CD4-positive, alpha-beta T cell treated with Interleukin-15 for 1 hour (primary cell): ENCODE measurements at regions not wholly inside any gene's neighbourhood (a gene's known extent, or its start where the extent isn't known, plus 50 kb on each side); places are given as distances from the start of the nearest gene placed in this dataset.
"Not testable (repeated sequence)": the region's sequence is repeated elsewhere in the genome, so short reads cannot be mapped to it uniquely, and the experiment has no call there.

Source experiments
- DNase-seq: peaks from one replicate; pipeline ENCODE4 v3.0.0-alpha.2; 2020

DNA sequence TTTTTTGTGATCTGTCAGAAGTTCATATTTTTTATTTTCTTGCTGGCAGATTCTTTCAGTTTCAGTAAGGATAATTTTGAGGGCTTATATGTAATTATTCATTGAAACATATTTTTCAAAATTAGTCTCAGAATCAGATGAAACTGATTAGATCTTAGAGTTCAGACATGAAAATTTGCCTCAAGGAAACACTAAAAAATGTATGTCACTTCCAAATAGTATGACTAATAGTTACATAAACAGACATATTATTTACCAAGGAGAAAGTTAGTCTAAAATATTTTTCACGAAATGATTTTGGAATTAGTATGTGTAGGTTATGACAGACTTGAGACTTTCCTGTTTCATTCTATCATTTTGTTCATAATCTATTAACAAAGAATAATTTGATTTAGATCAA, 628.6 kb downstream of the CCDC85A start:
- no peak for DNase-seq

DNA sequence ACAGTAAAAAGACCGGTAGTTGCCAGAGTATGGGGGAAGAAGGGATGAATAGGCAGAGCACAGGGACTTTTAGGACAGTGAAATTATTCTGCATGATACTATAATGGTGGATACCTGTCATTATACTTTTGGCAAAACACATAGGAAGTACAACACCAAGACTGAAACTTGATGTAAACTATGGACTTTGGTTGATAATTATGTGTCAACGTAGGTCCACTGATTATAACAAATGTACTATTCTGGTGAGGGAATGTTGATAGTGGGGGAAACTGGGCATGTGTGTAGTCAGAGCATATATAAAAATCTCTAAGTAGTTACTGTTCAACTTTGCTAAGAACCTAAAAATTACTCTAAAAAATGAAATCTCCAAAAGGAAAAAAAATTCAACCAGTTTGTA, 629.7 kb downstream of the CCDC85A start:
- no peak for DNase-seq

DNA sequence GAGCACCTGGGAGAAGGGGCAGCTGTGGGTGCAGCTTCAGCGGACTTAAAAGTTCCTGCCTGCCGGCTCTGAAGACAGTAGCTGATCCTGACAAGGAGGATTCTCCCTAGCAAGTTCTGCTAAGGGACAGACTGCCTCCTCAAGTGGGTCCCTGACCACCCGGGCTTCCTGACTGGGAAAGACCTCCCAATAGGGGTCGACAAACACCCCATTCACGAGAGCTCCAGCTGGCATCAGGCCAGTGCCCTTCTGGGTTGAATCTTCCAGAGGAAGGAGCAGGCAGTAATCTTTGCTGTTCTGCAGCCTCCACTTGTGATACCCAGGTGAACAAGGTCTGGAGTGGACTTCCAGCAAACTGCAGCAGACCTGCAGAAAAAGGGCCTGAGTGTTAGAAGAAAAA, 632.9 kb downstream of the CCDC85A start:
- DNase-seq = no peak

GRCh38 chr2:56831780-56832179, 648.0 kb downstream of the CCDC85A start:
- no peak for DNase-seq

DNA sequence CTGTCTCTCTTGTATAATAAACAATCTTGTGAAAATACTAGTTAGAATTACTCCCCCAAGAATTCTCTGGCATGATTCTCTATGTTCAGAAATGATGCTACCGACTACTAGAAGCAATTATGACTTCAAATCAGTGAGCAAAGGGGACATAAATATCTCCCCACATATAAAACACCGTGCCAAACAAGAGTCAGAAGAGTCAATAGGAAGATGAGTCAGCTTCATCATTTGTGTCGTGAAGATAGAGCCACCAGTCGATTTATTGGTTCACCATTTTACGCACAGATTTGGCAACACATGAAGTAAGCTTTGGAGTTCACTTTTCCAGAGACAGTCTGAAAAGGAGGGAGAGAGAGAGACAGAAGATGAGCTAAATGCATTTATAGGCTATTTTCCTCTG, 650.9 kb downstream of the CCDC85A start:
- no peak for DNase-seq

DNA sequence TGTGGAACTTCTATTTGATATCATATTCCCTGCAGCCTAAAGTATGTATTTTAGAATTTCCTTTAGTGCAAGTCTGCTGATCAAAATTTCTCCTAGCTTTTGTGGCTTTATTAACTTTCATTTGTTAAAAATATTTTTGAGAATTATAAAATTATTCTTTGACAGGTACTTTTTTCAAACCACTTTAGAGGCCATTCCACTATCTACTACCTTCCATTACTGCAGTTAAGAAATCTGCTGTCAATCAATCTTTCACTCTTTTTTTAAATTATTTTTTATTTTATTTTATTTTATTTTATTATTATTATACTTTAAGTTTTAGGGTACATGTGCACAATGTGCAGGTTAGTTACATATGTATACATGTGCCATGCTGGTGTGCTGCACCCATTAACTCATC, 656.2 kb downstream of the CCDC85A start:
- DNase-seq = not testable (repeated sequence)

- DNase-seq = no peak
These were observed 677.2 kb downstream of the CCDC85A start for GRCh38 chr2:56860991-56861390.

DNA sequence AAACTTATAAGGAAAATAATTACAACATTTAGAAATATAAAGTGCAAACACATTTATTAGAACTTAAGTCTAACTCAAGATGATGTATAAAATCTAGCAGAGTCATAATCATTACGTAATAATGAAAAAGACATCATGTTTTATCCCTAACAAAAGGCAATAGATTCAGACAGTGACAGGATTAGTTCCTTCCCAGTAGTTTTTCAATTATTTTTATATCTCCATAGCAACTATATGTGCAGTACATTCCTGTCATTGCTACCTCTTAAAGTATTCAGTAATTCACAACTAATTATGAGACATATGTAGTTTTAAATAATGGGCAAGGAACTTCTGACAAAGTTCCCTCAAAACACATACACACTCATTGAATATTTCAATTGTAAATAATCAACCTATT, 687.9 kb downstream of the CCDC85A start:
- no peak for DNase-seq

DNA sequence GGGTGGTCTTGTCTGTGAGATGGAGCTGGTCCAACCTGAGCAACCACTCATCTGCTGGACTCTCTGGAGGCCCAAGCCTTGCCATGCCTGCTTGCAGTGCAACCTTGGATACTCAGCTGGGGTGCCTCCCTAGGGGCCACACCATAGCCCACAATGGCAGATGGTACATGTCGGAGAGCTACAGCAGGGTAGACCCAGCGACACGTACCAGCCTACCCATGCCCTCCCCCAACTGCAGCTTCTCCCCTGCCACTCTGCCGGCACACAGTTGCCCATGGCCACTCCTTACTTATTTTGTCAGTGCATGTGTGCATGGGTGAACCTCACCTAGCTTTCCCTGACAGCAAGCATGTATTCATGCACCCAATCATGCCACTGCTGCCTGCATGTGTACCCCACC, 690.9 kb downstream of the CCDC85A start:
- no peak for DNase-seq

DNA sequence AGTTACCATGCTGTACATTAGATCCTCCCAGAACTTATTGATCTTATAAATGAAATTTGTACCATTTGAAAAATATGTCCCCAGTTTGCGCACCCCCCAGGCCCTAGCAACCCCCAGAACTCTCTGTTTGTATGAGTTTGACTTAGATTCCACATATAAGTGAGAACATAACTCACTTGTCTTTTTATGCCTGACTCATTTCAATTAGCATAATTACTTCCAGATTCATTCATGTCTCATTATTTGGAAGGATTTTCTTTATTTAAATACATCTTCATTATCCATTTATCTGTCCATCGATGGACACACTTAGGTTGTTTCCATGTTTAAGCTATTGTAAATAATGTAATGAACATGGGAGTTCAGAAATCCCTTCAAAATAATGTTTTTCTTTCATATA, 705.9 kb downstream of the CCDC85A start:
- DNase-seq = no peak

DNA sequence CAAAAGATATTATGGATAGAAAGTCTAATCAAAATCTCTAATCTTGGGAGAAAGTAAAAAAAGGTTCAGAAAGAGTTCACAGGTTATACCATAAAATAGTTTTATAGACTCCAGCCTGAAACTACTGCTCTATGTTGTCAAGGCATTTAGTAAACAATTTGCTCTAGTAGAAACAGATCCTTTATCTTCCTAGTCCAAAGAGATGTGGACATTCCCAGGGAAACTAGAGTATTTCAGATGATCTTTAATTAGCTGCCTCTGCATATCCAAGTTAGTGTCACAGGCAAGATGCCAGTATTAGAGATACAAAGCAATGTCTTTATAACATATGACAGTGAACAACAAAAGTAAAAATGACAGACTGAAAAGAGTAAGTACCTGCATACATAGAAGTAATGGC, 708.6 kb downstream of the CCDC85A start:
- no peak for DNase-seq

DNA sequence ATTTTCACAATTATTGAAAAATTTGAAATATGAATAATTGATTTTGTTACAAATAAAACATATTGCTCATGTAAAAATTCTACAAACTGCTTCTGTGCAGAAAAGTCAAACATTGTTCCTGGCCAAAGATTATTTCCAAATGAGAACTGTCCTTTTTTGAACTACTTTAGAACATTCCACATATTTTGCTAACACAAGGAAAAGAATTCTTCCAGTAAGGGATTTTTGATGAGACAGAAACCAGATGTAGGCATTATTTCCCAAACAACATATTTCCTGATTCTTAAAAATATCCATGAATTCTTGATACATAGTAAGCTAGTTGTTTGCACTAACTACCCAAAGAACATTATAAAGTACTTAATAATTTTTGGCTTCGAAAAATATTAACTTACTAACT, 715.2 kb downstream of the CCDC85A start:
- no peak for DNase-seq

GRCh38 chr2:56912490-56912889, 728.7 kb downstream of the CCDC85A start:
- DNase-seq = no peak

GRCh38 chr2:56918790-56919189, 735.0 kb downstream of the CCDC85A start:
- no peak for DNase-seq

- DNase-seq = no peak
These were observed 750.2 kb downstream of the CCDC85A start for GRCh38 chr2:56933976-56934375.

GRCh38 chr2:56934866-56935265, 751.1 kb downstream of the CCDC85A start:
- no peak for DNase-seq

GRCh38 chr2:56940054-56940453, 756.3 kb downstream of the CCDC85A start:
- no peak for DNase-seq

GRCh38 chr2:56952871-56953270, 769.1 kb downstream of the CCDC85A start:
- no peak for DNase-seq

DNA sequence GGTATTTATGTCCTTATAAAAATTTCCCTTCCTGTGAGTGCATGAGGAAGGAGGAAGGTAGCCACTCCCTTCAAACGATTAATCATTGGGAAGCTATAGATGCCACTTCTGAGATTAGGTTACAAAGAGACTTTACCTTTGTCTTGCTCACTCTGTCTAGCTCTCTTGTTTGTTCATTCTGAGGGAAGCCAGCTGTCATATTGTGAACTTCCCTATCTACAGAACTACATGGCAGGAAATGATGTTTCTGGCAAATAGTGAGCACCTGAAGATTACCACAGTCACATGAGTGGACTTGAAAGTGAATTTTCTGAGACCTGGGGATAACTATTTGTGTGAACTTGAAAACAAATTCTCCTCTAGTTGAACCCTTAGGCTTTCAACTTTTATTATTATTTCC, 776.8 kb downstream of the CCDC85A start:
- no peak for DNase-seq

DNA sequence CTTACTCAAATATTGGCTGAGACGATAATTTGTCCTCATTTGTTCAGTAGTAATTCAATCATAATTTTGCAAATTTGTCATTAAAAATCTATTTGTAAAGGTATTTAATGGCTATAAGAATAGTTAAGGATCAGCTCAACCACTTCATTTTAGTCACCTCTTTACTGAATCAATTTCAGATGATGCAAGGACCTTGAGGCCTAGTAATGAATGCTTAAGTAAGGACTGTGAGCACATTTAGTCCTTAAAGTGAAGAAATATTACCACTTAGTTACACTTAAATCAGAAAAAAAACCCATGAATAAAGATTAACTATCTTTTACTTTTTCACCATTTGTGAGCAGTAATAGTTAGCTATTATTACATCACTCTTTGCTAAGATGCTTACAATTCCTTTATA, 778.9 kb downstream of the CCDC85A start:
- no peak for DNase-seq

DNA sequence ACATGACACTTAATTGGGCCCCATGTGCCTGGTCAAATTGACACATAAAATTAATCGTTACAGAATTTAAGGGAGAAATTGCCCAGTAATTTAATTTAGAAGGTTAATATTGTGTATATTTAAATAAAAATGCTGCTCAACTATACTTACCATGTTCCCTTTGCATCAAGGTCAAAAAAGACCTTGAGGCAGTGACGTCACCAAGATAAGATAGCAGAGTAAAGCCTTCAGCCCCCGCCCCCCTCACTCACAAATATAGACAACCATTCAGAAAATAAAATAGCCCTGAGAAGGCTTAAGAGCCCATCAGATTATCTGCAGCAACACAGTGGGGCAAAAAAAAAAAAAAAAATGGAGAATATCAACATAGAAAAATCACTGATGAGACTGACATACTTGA, 785.7 kb downstream of the CCDC85A start:
- DNase-seq = no peak

DNA sequence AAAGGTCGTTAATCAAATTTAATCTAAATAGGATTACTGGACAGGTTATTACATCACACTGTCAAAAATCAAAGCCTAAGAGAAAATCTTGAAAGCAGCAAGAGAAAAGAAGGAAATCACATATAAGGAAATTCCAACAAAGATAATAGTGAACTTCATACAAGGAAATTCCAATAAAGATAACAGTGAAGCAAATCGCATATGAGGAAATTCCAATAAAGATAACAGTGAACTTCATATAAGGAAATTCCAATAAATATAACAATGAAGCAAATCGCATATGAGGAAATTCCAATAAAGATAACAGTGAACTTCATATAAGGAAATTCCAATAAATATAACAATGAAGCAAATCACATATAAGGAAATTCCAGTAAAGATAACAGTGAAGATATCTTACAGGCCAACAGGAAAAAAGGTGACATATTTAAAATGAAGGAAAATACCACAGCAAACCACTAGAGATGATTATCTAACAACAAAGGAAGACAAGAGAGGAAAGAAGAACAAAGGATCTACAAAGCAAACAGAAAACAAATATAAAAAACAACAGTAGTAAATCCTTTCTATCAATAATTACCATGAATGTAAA, 787.7 kb downstream of the CCDC85A start:
- no peak for DNase-seq

GRCh38 chr2:56981554-56981953, 797.8 kb downstream of the CCDC85A start:
- DNase-seq = no peak

DNA sequence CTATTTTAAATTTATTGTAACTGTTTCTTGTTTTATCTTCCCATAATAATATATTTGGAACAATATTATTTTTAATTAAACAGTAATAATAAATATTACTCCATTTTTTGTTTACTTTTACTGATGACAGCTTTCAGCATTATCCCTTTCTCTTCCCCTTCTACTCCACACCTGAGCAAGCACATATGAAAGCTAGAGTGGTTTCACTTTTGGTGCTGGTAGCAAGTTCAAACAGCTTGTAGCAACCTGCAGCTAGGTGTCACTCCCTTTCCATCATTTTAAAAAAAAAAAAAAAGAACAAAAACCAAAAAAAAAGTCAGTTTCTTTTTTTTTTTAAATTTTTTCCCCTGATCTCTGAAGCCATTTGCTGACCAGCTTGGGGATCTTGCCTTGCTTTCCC, 801.8 kb downstream of the CCDC85A start:
- DNase-seq = no peak

DNA sequence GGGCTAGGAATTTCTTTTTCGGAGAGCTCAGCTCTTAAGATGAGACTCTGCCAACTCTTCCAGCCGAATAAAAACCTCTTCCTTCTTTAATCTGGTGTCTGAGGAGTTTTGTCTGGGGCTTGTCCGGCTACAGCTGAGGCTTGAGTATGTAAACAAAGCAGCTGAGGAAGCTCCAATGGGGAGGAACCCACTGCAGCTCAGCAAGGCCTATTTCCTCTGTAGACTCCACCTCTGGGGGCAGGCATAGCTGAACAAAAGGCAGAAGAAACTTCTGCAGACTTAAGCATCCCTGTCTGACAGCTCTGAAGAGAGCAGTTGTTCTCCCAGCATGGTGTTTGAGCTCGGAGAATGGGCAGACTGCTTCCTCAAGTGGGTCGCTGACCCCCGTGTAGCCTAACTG, 838.7 kb downstream of the CCDC85A start:
- DNase-seq = no peak
